ENCODE measurements at regions not wholly inside any gene's neighbourhood (a gene's known extent, or its start where the extent isn't known, plus 50 kb on each side); places are given as distances from the start of the nearest gene placed in this dataset.
"Not testable (repeated sequence)": the region's sequence is repeated elsewhere in the genome, so short reads cannot be mapped to it uniquely, and the experiment has no call there.

- Histone ChIP-seq H3K27ac (no peak overlapping the region), H3K36me3 (ENCODE audit: insufficient read depth in 1 of 2, low read depth in 1 of 2) (no peaks in the 10 kb centered on the region), H3K9me3 (no peaks in the 10 kb centered on the region), H3K4me3 (no peak overlapping the region), H3K27me3 (ENCODE audit: insufficient read depth in 3 of 3, low read length in 2 of 3) (peaks cover 0 to 6% (median 2%) of the 10 kb centered on the region in 3 donors), H3K4me1 (no peaks in the 10 kb centered on the region)
- 38 to 50% (median 49%) methylated on average over 5 of the region's 5 CpGs for WGBS, 3 donors
- intact Hi-C loops (cut with DNase I): no loop called here
- no peak for ATAC-seq
- TF ChIP-seq CTCF (IDR thresholded peaks at IDR 0.05): no peak
- no peak for DNase-seq
Measured at GRCh38 chr1:37181425-37181824, 147.1 kb upstream of the GRIK3 start.

- DNase-seq: no peak
- intact Hi-C loops (cut with DNase I): no loop called here
- peaks cover 0 to 6% (median 0%) of the 10 kb centered on the region in 3 donors for H3K27me3 ChIP-seq (ENCODE audit: insufficient read depth in 3 of 3, low read length in 2 of 3)
Measured at GRCh38 chr1:37184789-37185188, 150.5 kb upstream of the GRIK3 start.

GRCh38 chr1:37186246-37186756 is 152.0 kb upstream of the GRIK3 start:
- intact Hi-C loops (cut with DNase I): no loop called here
- WGBS, 3 donors: 81 to 88% (median 88%) methylated on average over 1 of the region's 1 CpG
- no peak for ATAC-seq

More at GRCh38 chr1:37184789-37185188, 150.5 kb upstream of the GRIK3 start:
- H3K27ac ChIP-seq: no peak overlapping the region
- ATAC-seq: no peak
- no peaks in the 10 kb centered on the region for H3K36me3 ChIP-seq (ENCODE audit: insufficient read depth in 1 of 2, low read depth in 1 of 2)
- WGBS, 3 donors: 43 to 57% (median 50%) methylated on average over 1 of the region's 1 CpG
- H3K4me1 ChIP-seq: no peaks in the 10 kb centered on the region
- TF ChIP-seq CTCF (IDR thresholded peaks at IDR 0.05): no peak
- no peaks in the 10 kb centered on the region for H3K9me3 ChIP-seq
- H3K4me3 ChIP-seq: no peak overlapping the region

GRCh38 chr1:37189111-37189510 is 154.8 kb upstream of the GRIK3 start:
- Histone ChIP-seq H3K9me3 (no peaks in the 10 kb centered on the region), H3K27me3 (ENCODE audit: insufficient read depth in 3 of 3, low read length in 2 of 3) (peaks cover 0 to 5% (median 3%) of the 10 kb centered on the region in 3 donors), H3K36me3 (ENCODE audit: insufficient read depth in 1 of 2, low read depth in 1 of 2) (no peaks in the 10 kb centered on the region), H3K27ac (no peak overlapping the region), H3K4me3 (no peak overlapping the region), H3K4me1 (no peaks in the 10 kb centered on the region)
- WGBS, 3 donors: 15 to 19% (median 18%) methylated on average over 3 of the region's 3 CpGs
- intact Hi-C loops (cut with DNase I): no loop called here
- no peak for DNase-seq
- ATAC-seq: no peak
- TF ChIP-seq CTCF (IDR thresholded peaks at IDR 0.05): no peak

More at GRCh38 chr1:37186246-37186756, 152.0 kb upstream of the GRIK3 start:
- DNase-seq: no peak
- H3K27ac ChIP-seq: no peak overlapping the region
- peaks cover 0 to 3% (median 3%) of the 10 kb centered on the region in 3 donors for H3K27me3 ChIP-seq (ENCODE audit: insufficient read depth in 3 of 3, low read length in 2 of 3)
- H3K36me3 ChIP-seq (ENCODE audit: insufficient read depth in 1 of 2, low read depth in 1 of 2): no peaks in the 10 kb centered on the region
- H3K4me1 ChIP-seq: no peaks in the 10 kb centered on the region
- H3K4me3 ChIP-seq: no peak overlapping the region
- no peak for TF ChIP-seq CTCF (IDR thresholded peaks at IDR 0.05)
- no peaks in the 10 kb centered on the region for H3K9me3 ChIP-seq

- TF ChIP-seq CTCF (IDR thresholded peaks at IDR 0.05): no peak
- ATAC-seq: no peak
- no peak overlapping the region for H3K27ac ChIP-seq
- H3K4me3 ChIP-seq: no peak overlapping the region
- H3K36me3 ChIP-seq (ENCODE audit: insufficient read depth in 1 of 2, low read depth in 1 of 2): no peaks in the 10 kb centered on the region
- intact Hi-C loops (cut with DNase I): no loop called here
- no peak for DNase-seq
- peaks cover 9% of the 10 kb centered on the region for H3K9me3 ChIP-seq
- whole genome bisulfite sequencing, 3 donors: 54 to 67% (median 66%) methylated on average over 3 of the region's 3 CpGs
- peaks cover 0 to 10% (median 0%) of the 10 kb centered on the region in 3 donors for H3K27me3 ChIP-seq (ENCODE audit: insufficient read depth in 3 of 3, low read length in 2 of 3)
- H3K4me1 ChIP-seq: no peaks in the 10 kb centered on the region
Measured at GRCh38 chr1:37197411-37197810, 163.1 kb upstream of the GRIK3 start.

GRCh38 chr1:37214305-37214704 is 180.0 kb upstream of the GRIK3 start:
- H3K9me3 ChIP-seq; H3K27ac ChIP-seq; intact Hi-C loops (cut with DNase I); DNase-seq; H3K4me3 ChIP-seq; H3K4me1 ChIP-seq; ATAC-seq; H3K36me3 ChIP-seq (ENCODE audit: insufficient read depth in 1 of 2, low read depth in 1 of 2); H3K27me3 ChIP-seq (ENCODE audit: insufficient read depth in 3 of 3, low read length in 2 of 3): not testable (repeated sequence)
- 33 to 41% (median 34%) methylated on average over 5 of the region's 5 CpGs for WGBS, 3 donors

All from psoas muscle (tissue), 7 donors.